HepG2 (cell line): ENCODE measurements at regions not wholly inside any gene's neighbourhood (a gene's known extent, or its start where the extent isn't known, plus 50 kb on each side); places are given as distances from the start of the nearest gene placed in this dataset.

Source experiments
- ATAC-seq: fragments of 200-7000 bp; cut with Tn5 transposase; 3 replicates; pipeline ENCODE4 v1.9.1; 2020; ENCODE audit warnings: mild to moderate bottlenecking, moderate library complexity
- BruUV-seq: library from RNA; stranded (reverse); fragments of 400-500 nt; replicated peaks from 2 replicates; lab custom pipeline; 2021; lab: Mats Ljungman, UMichigan
- CTCF ChIA-PET: fragments of 300-600 bp; formaldehyde crosslinking; extraction: SDS; loops from one replicate; lab custom pipeline; 2021; ENCODE audit warnings: low total read pairs, inconsistent platforms, low intra/inter-chr PET ratio; lab: Yijun Ruan, JAX
- POLR2A ChIA-PET: fragments of 350-600 bp; sonication (Branson Sonifier 250); formaldehyde crosslinking; loops from one replicate; lab custom pipeline; 2020; ENCODE audit warnings: antibody characterized with exemption, inconsistent platforms; lab: Yijun Ruan, JAX
- DNase-seq: peaks from one replicate; pipeline ENCODE4 v3.0.0-alpha.2; 2015; ENCODE audit warnings: low spot score
- FAIRE-seq: peaks from 3 replicates; lab custom pipeline; 2011; peaks lifted over from hg19 to GRCh38; lab: Jason Lieb, UNC
- H2AFZ ChIP-seq: one replicate; pipeline ENCODE4 v1.6.1; 2011; ENCODE audit warnings: low read length, inconsistent platforms
- H3K27ac ChIP-seq: fragments of 300-600 bp; 3 replicates; pipeline ENCODE4 v1.8.0; 2011; ENCODE audit warnings: mixed run types, mild to moderate bottlenecking, mixed read lengths, low read length, inconsistent platforms; ENCODE audit not compliant: insufficient read depth; ENCODE audit errors: extremely low read length
- H3K27me3 ChIP-seq, 2 experiments: fragments of 200-600 bp in 1 of 2; 2 replicates in 1 of 2; 3 replicates in 1 of 2; pipeline versions ENCODE4 v1.6.0 to v1.8.0; 2011; ENCODE audit warnings: low read length in 2 of 2, mild to moderate bottlenecking in 2 of 2, moderate library complexity in 2 of 2, inconsistent platforms in 1 of 2; ENCODE audit not compliant: insufficient read depth in 2 of 2, control insufficient read depth in 1 of 2
- H3K36me3 ChIP-seq, 2 experiments: fragments of 200-600 bp in 1 of 2; replicated peaks in 1 of 2; 2 replicates in 1 of 2; 3 replicates in 1 of 2; pipeline versions ENCODE4 v1.5.1 to v1.8.0; 2011; ENCODE audit warnings: low read length in 2 of 2, inconsistent platforms in 1 of 2; ENCODE audit not compliant: insufficient read depth in 2 of 2, control insufficient read depth in 1 of 2
- H3K4me1 ChIP-seq: 2 replicates; pipeline ENCODE4 v1.5.1; 2012; ENCODE audit warnings: low read length, inconsistent platforms; ENCODE audit not compliant: insufficient read depth
- H3K4me2 ChIP-seq: 2 replicates; pipeline ENCODE4 v1.6.0; 2011; ENCODE audit warnings: low read depth, low read length, inconsistent platforms
- H3K4me3 ChIP-seq, 3 experiments: fragments of 200-600 bp in 1 of 3; sonication (generic), shearing (Covaris generic) in 1 of 3; replicated peaks in 1 of 3; 2 replicates each; pipeline ENCODE4 v1.5.1; 2011 to 2016; ENCODE audit warnings: low read length in 3 of 3, inconsistent platforms in 2 of 3, low read depth in 2 of 3, mild to moderate bottlenecking in 2 of 3, control low read depth in 1 of 3, mixed read lengths in 1 of 3; ENCODE audit not compliant: insufficient read depth in 1 of 3
- H3K79me2 ChIP-seq: one replicate; pipeline ENCODE4 v1.6.1; 2011; ENCODE audit warnings: low read length, inconsistent platforms; ENCODE audit not compliant: insufficient read depth
- H3K9ac ChIP-seq: 2 replicates; pipeline ENCODE4 v1.6.0; 2011; ENCODE audit warnings: mild to moderate bottlenecking, low read depth, low read length, inconsistent platforms; ENCODE audit not compliant: insufficient read depth
- H3K9me3 ChIP-seq: 2 replicates; pipeline ENCODE4 v1.5.1; 2012; ENCODE audit warnings: mild to moderate bottlenecking, low read length
- H4K20me1 ChIP-seq: 2 replicates; pipeline ENCODE4 v1.6.0; 2011; ENCODE audit warnings: inconsistent platforms, mild to moderate bottlenecking, low read length, moderate library complexity; ENCODE audit not compliant: insufficient read depth
- CHCHD3 ChIP-seq: sonication (generic); formaldehyde crosslinking; IDR thresholded peaks from 2 replicates; pipeline ENCODE4 v1.8.0; 2022; ENCODE audit warnings: mild to moderate bottlenecking, missing genetic modification reagents, moderate library complexity
- FOSL1 ChIP-seq: sonication (generic); formaldehyde crosslinking; IDR thresholded peaks from 2 replicates; pipeline ENCODE4 v1.9.0; 2021; ENCODE audit warnings: missing genetic modification reagents, borderline replicate concordance
- MLLT10 ChIP-seq: sonication (generic); formaldehyde crosslinking; IDR thresholded peaks from 2 replicates; pipeline ENCODE4 v1.4.0; 2020; ENCODE audit warnings: missing genetic modification reagents
- NCOA1 ChIP-seq: sonication (generic); formaldehyde crosslinking; IDR thresholded peaks from 2 replicates; pipeline ENCODE4 v1.9.0; 2021; ENCODE audit warnings: missing genetic modification reagents
- NFE2L2 ChIP-seq: fragments of 150-350 bp; IDR thresholded peaks from 2 replicates; pipeline ENCODE4 v1.6.1; 2014; ENCODE audit warnings: low read length
- PAX8 ChIP-seq: sonication (generic); formaldehyde crosslinking; IDR thresholded peaks from 2 replicates; pipeline ENCODE4 v1.8.0; 2022; ENCODE audit warnings: mild to moderate bottlenecking, missing genetic modification reagents, borderline replicate concordance
- TEAD3 ChIP-seq: optimal IDR thresholded peaks from 2 replicates; pipeline ENCODE3; 2016; ENCODE audit warnings: borderline replicate concordance
- XBP1 ChIP-seq: sonication (generic); formaldehyde crosslinking; IDR thresholded peaks from 2 replicates; pipeline ENCODE4 v1.5.0; 2020; ENCODE audit warnings: missing genetic modification reagents
- ZC3H4 ChIP-seq: sonication (generic); formaldehyde crosslinking; IDR thresholded peaks from 2 replicates; pipeline ENCODE4 v1.4.0; 2020; ENCODE audit warnings: missing genetic modification reagents, borderline replicate concordance
- ZNF180 ChIP-seq: sonication (generic); formaldehyde crosslinking; IDR thresholded peaks from 2 replicates; pipeline ENCODE4 v1.4.0; 2020; ENCODE audit warnings: low read depth, missing genetic modification reagents, borderline replicate concordance
- ZNF253 ChIP-seq: sonication (generic); formaldehyde crosslinking; IDR thresholded peaks from 2 replicates; pipeline ENCODE4 v1.8.0; 2022; ENCODE audit warnings: mild to moderate bottlenecking, missing genetic modification reagents, borderline replicate concordance
- ZNF674 ChIP-seq: sonication (generic); formaldehyde crosslinking; IDR thresholded peaks from 2 replicates; pipeline ENCODE4 v1.5.0; 2020; ENCODE audit warnings: low read depth, mild to moderate bottlenecking, missing genetic modification reagents
- ZNF709 ChIP-seq: sonication (generic); formaldehyde crosslinking; IDR thresholded peaks from 2 replicates; pipeline ENCODE4 v1.5.0; 2020; ENCODE audit warnings: mild to moderate bottlenecking, missing genetic modification reagents
- WGBS: methylation state at CpG from one replicate; pipeline ENCODE4 v1.1.6; 2017; ENCODE audit warnings: low lambda C conversion rate; 5-methylcytosine and 5-hydroxymethylcytosine counted together
- in situ Hi-C: cut with HindIII; loops from 2 replicates; pipeline ENCODE4 v1.10.0; 2017; ENCODE audit warnings: low pct_unique_long_range_greater_than_20kb; ENCODE audit not compliant: extremely low pct_ligation_motif_present
- intact Hi-C: fragments of 100-400 bp; cut with micrococcal nuclease; formaldehyde crosslinking; loops from one replicate; pipeline ENCODE4 v1.10.0; 2022; ENCODE audit not compliant: unreplicated experiment
- TF ChIP-seq, protein P1 (sequence below): sonication (generic); formaldehyde crosslinking; IDR thresholded peaks from 2 replicates; pipeline ENCODE4 v1.5.0; 2020; ENCODE audit warnings: missing genetic modification reagents
- TF ChIP-seq, protein P2 (sequence below): sonication (generic); formaldehyde crosslinking; IDR thresholded peaks from 2 replicates; pipeline ENCODE4 v1.8.0; 2022; ENCODE audit warnings: mild to moderate bottlenecking, missing genetic modification reagents

DNA sequence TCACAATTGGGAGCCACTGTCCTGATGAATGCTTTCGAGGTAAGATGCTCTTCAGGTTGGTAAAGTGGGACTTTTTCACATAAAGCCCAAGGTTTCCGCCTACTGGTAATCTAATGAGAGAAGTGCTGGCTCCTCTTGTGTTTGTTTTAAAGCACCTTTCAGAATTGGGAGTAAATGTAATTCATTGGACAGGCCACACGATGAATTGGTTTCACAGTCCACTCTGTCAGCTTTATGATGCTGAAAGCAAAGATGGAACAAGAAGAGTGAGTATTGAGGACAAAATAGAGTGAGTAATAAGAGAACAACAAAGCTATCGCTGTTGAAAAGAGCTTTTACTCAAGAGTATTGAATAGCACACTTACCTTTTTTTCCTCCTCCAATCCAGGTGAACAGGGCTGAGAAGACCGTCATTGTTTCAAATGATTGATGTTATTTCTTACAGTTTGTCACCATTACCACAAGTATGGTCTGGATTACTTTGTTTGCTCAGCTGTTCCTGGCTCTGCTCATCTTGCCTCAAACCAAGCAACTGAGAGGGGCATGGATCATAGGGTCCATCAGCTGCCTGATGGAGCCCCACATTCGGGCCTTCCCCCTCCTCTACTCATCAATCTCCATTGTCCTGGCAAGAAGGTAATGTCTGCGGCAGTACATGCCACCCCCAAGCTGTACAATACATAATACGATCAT is 136.1 kb upstream of the CNTN4 start:
- ATAC-seq (no peak), FAIRE-seq (no peak), DNase-seq (no peak)
- H3K4me1 ChIP-seq = no peaks in the 10 kb centered on the region
- H3K4me3 ChIP-seq = no peak overlapping the region
- H3K79me2 ChIP-seq = no peaks in the 10 kb centered on the region
- ChIA-PET POLR2A (no interaction called here), CTCF (no interaction called here)
- H3K27me3 ChIP-seq = no peaks in the 10 kb centered on the region
- H2AFZ ChIP-seq = no peak overlapping the region
- H3K4me2 ChIP-seq = no peak overlapping the region
- no peaks in the 10 kb centered on the region for H4K20me1 ChIP-seq
- H3K36me3 ChIP-seq = no peaks in the 10 kb centered on the region
- TF ChIP-seq, protein P1, sequence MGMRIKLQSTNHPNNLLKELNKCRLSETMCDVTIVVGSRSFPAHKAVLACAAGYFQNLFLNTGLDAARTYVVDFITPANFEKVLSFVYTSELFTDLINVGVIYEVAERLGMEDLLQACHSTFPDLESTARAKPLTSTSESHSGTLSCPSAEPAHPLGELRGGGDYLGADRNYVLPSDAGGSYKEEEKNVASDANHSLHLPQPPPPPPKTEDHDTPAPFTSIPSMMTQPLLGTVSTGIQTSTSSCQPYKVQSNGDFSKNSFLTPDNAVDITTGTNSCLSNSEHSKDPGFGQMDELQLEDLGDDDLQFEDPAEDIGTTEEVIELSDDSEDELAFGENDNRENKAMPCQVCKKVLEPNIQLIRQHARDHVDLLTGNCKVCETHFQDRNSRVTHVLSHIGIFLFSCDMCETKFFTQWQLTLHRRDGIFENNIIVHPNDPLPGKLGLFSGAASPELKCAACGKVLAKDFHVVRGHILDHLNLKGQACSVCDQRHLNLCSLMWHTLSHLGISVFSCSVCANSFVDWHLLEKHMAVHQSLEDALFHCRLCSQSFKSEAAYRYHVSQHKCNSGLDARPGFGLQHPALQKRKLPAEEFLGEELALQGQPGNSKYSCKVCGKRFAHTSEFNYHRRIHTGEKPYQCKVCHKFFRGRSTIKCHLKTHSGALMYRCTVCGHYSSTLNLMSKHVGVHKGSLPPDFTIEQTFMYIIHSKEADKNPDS (CRISPR knock-in tag) = no peak
- no peak for TF ChIP-seq NFE2L2
- TF ChIP-seq TEAD3 (CRISPR knock-in tag) = no peak
- no peak for TF ChIP-seq CHCHD3
- TF ChIP-seq, protein P2, sequence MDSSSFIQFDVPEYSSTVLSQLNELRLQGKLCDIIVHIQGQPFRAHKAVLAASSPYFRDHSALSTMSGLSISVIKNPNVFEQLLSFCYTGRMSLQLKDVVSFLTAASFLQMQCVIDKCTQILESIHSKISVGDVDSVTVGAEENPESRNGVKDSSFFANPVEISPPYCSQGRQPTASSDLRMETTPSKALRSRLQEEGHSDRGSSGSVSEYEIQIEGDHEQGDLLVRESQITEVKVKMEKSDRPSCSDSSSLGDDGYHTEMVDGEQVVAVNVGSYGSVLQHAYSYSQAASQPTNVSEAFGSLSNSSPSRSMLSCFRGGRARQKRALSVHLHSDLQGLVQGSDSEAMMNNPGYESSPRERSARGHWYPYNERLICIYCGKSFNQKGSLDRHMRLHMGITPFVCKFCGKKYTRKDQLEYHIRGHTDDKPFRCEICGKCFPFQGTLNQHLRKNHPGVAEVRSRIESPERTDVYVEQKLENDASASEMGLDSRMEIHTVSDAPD = no peak
- no peak for TF ChIP-seq NCOA1 (CRISPR knock-in tag)
- no peak for TF ChIP-seq ZC3H4 (CRISPR knock-in tag)
- TF ChIP-seq ZNF180 (CRISPR knock-in tag) = no peak
- TF ChIP-seq ZNF253 = no peak
- no peak for TF ChIP-seq MLLT10 (CRISPR knock-in tag)
- no peak for TF ChIP-seq PAX8
- no peak for TF ChIP-seq ZNF709
- no peak for TF ChIP-seq FOSL1 (CRISPR knock-in tag)
- no peak for TF ChIP-seq ZNF674
- no peak for TF ChIP-seq XBP1 (CRISPR knock-in tag)
- no TSS peak for BruUV-seq
- 17% methylated on average over 8 of the region's 8 CpGs for WGBS
- H3K27ac ChIP-seq = no peak overlapping the region
- in situ Hi-C loops = no loop called here
- H3K9ac ChIP-seq = no peak overlapping the region
- intact Hi-C loops = no loop called here
- peaks cover 90% of the 10 kb centered on the region for H3K9me3 ChIP-seq
